Fibroblast of pulmonary artery (primary cell): ENCODE measurements at regions not wholly inside any gene's neighbourhood (a gene's known extent, or its start where the extent isn't known, plus 50 kb on each side); places are given as distances from the start of the nearest gene placed in this dataset.

Experiments used
- DNase-seq: peaks from one replicate; pipeline ENCODE4 v3.0.0-alpha.2; 2010; ENCODE audit warnings: low read depth
- H3K4me3 ChIP-seq: replicated peaks from 2 replicates; pipeline ENCODE4 v1.5.1; 2011; ENCODE audit warnings: low read depth, mild to moderate bottlenecking, control low read depth, low read length, moderate library complexity
- CTCF ChIP-seq: IDR thresholded peaks from 2 replicates; pipeline ENCODE4 v1.5.1; 2011; ENCODE audit warnings: mild to moderate bottlenecking, control low read depth, low read length, inconsistent platforms; ENCODE audit errors: missing control alignments

- TF ChIP-seq CTCF, result no peak
- DNase-seq, result no peak
- H3K4me3 ChIP-seq, result no peak overlapping the region
Observed at GRCh38 chr6:86276056-86276455, 633.4 kb upstream of the SYNCRIP start.

GRCh38 chr6:86273936-86274335 is 631.2 kb upstream of the SYNCRIP start:
- no peak for DNase-seq
- no peak for TF ChIP-seq CTCF
- no peak overlapping the region for H3K4me3 ChIP-seq

- TF ChIP-seq CTCF, result no peak
- H3K4me3 ChIP-seq, result no peak overlapping the region
- no peak for DNase-seq
Observed at GRCh38 chr6:86256615-86257187, 614.0 kb upstream of the SYNCRIP start.

DNA sequence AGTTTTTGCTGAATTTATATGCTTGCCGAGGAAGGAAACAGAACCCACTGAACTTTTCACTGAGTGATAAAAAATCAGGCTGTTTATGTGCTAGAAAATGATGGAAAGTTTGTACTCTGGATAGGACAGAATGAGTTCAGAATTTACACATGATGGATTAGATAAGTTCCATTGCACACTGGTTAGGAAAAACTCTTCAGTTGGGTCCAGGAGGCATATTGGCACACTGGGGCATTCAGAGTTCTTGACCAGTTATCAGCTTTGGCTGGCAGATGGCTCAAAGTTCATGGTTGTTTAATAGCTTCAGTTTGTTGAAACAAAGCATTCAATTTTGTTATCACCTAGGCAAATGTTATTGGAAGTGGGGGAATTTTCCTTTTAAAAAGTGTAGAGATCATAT is 613.3 kb upstream of the SYNCRIP start:
- DNase-seq, result no peak
- no peak for TF ChIP-seq CTCF
- H3K4me3 ChIP-seq, result no peak overlapping the region

- H3K4me3 ChIP-seq, result no peak overlapping the region
- no peak for DNase-seq
- TF ChIP-seq CTCF, result no peak
Observed at GRCh38 chr6:86251106-86251505, 608.4 kb upstream of the SYNCRIP start.

DNA sequence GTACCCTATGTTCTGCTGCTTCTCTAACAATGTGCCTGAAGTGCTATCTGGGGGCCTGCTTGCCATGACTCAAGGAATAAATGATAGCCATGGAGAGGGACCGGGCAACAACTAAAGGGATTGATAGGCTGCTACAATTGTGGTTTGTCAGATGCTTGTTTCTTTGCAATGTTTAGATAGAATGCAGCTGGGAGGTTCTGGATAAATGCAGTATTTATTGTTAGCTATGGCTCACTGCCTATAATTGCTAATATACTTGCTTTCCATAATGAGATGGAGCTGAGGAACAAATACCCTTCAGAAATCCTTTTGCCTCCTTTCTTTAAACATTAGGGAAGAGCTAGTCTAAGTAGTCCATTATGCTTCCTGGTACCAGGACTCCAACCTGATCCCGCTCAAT is 575.2 kb upstream of the SYNCRIP start:
- no peak overlapping the region for H3K4me3 ChIP-seq
- DNase-seq, result no peak
- no peak for TF ChIP-seq CTCF

DNA sequence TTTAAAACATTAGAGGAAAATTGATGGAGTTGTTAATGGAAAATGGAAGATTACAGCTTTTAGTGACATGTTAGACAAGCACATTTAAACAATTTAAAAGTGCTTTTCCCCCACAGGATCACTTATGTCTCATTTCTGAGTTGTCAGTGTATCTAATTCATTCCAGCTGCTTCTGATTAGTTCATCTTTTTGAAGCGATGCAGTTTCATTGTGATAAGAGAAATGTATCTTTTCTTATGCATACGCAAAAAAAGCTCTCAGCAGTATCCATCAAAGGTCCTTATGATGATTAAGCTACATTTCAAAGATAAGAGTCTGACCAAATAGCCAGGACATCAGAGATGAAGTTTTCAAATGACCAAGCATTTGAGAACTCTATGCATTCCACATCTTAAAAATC is 572.6 kb upstream of the SYNCRIP start:
- TF ChIP-seq CTCF, result no peak
- DNase-seq, result no peak
- no peak overlapping the region for H3K4me3 ChIP-seq
